ENCODE measurements at regions not wholly inside any gene's neighbourhood (a gene's known extent, or its start where the extent isn't known, plus 50 kb on each side); places are given as distances from the start of the nearest gene placed in this dataset.
"Not testable (repeated sequence)": the region's sequence is repeated elsewhere in the genome, so short reads cannot be mapped to it uniquely, and the experiment has no call there.

- FAIRE-seq (no peak), DNase-seq (ENCODE audit: low spot score in 2 of 2) (no peak)
Observed at GRCh38 chr6:126723541-126724170, 383.7 kb downstream of the CENPW start.

- no peak for DNase-seq (ENCODE audit: low spot score in 2 of 2)
- no peak for FAIRE-seq
Observed at GRCh38 chr6:126724821-126725220, 384.9 kb downstream of the CENPW start.

GRCh38 chr6:126726454-126726853 lies 386.5 kb downstream of the CENPW start:
- not testable (repeated sequence) for FAIRE-seq; DNase-seq (ENCODE audit: low spot score in 2 of 2)

GRCh38 chr6:126738146-126738545 lies 380.3 kb upstream of the RSPO3 start:
- FAIRE-seq (no peak), DNase-seq (ENCODE audit: low spot score in 2 of 2) (no peak)

- DNase-seq (ENCODE audit: low spot score in 2 of 2) (no peak), FAIRE-seq (no peak)
Observed at GRCh38 chr6:126738641-126739040, 379.8 kb upstream of the RSPO3 start.

- DNase-seq (ENCODE audit: low spot score in 2 of 2) (no peak), FAIRE-seq (no peak)
Observed at GRCh38 chr6:126743076-126743475, 375.4 kb upstream of the RSPO3 start.

- FAIRE-seq (no peak), DNase-seq (ENCODE audit: low spot score in 2 of 2) (no peak)
Observed at GRCh38 chr6:126747728-126748540, 370.5 kb upstream of the RSPO3 start.

GRCh38 chr6:126753606-126754005 lies 364.9 kb upstream of the RSPO3 start:
- DNase-seq (ENCODE audit: low spot score in 2 of 2): no peak
- no peak for FAIRE-seq

- FAIRE-seq (no peak), DNase-seq (ENCODE audit: low spot score in 2 of 2) (no peak)
Observed at GRCh38 chr6:126761854-126762253, 356.6 kb upstream of the RSPO3 start.

- FAIRE-seq (no peak), DNase-seq (ENCODE audit: low spot score in 2 of 2) (no peak)
Observed at GRCh38 chr6:126764104-126764503, 354.4 kb upstream of the RSPO3 start.

- DNase-seq (ENCODE audit: low spot score in 2 of 2) (no peak), FAIRE-seq (no peak)
Observed at GRCh38 chr6:126764671-126765070, 353.8 kb upstream of the RSPO3 start.

- FAIRE-seq: no peak
Observed at GRCh38 chr6:126766820-126767219, 351.7 kb upstream of the RSPO3 start.

GRCh38 chr6:126767711-126768110 lies 350.8 kb upstream of the RSPO3 start:
- no peak for DNase-seq (ENCODE audit: low spot score in 2 of 2)
- FAIRE-seq: no peak

More at GRCh38 chr6:126766820-126767219, 351.7 kb upstream of the RSPO3 start:
- no peak for DNase-seq (ENCODE audit: low spot score in 2 of 2)

- DNase-seq (ENCODE audit: low spot score in 2 of 2): no peak
- no peak for FAIRE-seq
Observed at GRCh38 chr6:126770176-126770575, 348.3 kb upstream of the RSPO3 start.

GRCh38 chr6:126773112-126773805 lies 345.2 kb upstream of the RSPO3 start:
- FAIRE-seq (no peak), DNase-seq (ENCODE audit: low spot score in 2 of 2) (no peak)

GRCh38 chr6:126779331-126779730 lies 339.1 kb upstream of the RSPO3 start:
- FAIRE-seq (no peak), DNase-seq (ENCODE audit: low spot score in 2 of 2) (no peak)

GRCh38 chr6:126781582-126781981 lies 336.9 kb upstream of the RSPO3 start:
- no peak for DNase-seq (ENCODE audit: low spot score in 2 of 2)

GRCh38 chr6:126784161-126784790 lies 334.2 kb upstream of the RSPO3 start:
- FAIRE-seq (no peak), DNase-seq (ENCODE audit: low spot score in 2 of 2) (no peak)

More at GRCh38 chr6:126781582-126781981, 336.9 kb upstream of the RSPO3 start:
- FAIRE-seq: no peak

GRCh38 chr6:126786262-126786661 lies 332.2 kb upstream of the RSPO3 start:
- DNase-seq (ENCODE audit: low spot score in 2 of 2) (no peak), FAIRE-seq (no peak)

- FAIRE-seq (no peak), DNase-seq (ENCODE audit: low spot score in 2 of 2) (no peak)
Observed at GRCh38 chr6:126787635-126788034, 330.8 kb upstream of the RSPO3 start.

- DNase-seq (ENCODE audit: low spot score in 2 of 2): no peak
- FAIRE-seq: no peak
Observed at GRCh38 chr6:126788861-126789365, 329.6 kb upstream of the RSPO3 start.

Data from frontal cortex (tissue), 3 donors.